Stimulated activated CD4-positive, alpha-beta T cell treated with anti-CD3 and anti-CD28 coated beads, Interleukin-2, amount 100 ng/mL, for 24 hours (primary cell): ENCODE measurements at regions not wholly inside any gene's neighbourhood (a gene's known extent, or its start where the extent isn't known, plus 50 kb on each side); places are given as distances from the start of the nearest gene placed in this dataset.

Experiments used
- DNase-seq, 2 donors: peaks; one replicate each; pipeline ENCODE4 v3.0.0-alpha.2; 2020

DNA sequence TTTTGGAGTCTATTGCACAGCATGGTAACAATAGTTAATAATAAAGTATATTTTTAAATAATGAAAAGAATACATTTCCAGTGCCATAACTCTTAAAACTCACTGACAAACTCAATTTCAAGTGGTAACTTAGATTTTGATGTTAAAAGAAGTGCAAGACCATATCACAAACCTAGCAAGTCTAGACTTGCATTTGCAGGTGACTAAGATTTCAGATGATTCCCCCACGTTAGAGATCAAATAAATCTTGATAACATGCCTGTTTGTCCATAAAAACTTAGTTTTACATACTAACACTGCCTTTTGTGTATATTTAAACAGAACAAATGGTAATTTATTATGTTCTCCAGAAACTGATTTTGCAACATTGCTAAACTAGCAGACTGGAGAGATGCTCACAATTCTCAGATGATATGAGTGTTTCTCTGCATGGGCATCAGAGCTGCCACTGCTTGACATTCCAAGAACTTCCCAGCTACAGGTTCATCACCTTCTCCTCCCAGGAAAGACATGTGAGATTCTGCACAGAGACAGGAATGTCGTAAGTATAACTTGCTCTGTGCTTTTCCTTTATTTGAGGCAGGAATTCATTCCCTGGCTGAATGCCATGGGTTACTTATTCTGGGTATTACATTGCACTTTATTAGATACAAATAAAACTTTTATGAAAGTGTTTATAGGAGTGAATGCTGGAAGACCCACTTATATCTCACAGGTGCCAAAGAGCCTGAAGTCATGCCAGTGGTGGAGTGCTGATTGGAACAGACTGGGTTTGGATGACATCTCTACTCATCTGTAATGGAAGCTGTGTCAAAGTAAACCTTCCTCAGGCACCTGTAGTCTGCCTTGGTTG, 160.2 kb upstream of the FOXA2 start:
- DNase-seq: no peak

DNA sequence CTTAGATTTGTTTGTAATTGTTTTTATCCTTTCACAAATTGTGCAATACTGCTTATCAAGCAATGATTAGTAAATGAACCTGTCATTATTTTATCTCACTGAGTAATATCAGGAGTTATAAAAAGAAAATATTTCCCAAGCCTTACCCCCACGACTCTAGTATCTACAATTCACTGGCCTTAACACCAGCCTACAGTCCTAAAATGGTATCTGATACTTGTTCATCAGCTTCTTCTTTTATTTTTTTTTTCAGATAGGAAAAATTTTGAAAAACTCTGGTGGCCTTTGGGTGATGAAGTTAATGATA, 160.8 kb upstream of the FOXA2 start:
- DNase-seq: no peak

DNA sequence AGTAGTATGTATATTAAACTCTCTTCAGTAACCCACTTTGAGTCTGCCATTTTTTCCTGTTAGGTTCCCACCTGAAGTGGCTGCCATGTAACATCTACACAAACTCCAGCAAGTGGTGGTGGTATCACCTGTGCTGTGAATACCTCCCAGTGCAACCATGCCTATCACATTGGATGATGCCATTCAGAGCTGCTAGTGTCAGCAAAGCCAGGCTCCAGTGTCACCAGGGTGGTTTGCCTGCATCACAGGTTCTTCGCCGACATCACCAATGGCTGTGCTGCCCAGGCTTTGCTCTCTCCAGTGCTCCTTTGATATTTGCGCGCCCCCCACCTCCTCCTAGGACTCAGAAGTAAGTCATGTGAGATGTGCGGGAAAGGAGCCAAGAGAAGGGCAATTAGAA, 162.6 kb upstream of the FOXA2 start:
- no peak for DNase-seq

DNA sequence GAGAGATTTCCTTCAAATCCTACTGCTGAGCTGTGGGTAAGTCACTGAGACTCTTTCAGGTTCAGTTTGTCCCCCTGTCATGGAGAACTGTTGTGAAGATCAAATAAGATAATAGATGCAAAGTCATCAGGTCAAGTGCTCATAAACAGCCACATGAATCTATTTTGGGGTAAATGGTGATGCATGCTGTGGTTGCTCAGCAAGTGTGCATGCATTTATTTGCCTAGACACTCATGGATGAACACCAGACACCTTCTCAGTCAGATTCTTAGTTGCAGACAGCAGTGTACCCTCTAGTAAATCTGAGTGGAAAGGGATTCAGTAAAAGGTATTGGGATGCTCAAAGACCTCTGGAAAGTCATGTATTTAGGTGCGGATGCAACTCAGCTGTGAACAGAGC, 168.0 kb upstream of the FOXA2 start:
- no peak for DNase-seq

DNA sequence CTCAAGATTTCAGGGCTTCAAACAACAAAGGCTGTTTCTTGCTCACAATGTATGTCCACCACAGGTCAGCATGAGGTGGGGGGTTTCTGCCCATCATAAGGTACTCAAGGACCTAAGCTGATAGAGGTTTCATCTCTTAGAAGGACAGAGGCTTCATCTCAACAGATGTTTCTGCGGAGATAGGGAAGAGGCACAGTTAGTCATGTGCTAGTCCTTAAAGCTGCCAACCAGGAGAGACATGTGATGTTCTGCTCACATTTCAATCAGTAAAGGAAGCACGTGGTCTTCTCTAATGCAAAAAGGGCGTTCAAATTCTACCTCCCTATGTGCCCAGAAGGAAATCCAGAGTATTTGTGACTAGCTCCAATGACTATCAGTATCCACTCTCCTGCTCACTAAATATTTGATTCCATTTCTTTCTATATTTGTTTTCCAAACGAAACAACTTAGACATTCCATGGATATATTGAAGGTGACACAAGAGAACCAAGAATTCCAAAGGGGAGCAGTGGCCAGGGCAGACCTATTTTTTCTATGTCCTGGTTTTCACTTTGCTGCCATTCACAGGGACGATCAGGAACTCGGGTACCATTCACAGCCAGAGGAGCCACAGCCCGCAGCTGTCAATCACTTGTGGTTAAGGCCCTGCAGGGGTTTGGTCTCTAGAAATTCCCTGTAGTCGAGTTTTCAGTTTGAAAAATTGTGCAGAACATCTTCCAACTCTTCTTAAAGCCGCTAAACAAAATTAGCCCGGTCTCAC, 173.2 kb upstream of the FOXA2 start:
- DNase-seq: no peak

DNA sequence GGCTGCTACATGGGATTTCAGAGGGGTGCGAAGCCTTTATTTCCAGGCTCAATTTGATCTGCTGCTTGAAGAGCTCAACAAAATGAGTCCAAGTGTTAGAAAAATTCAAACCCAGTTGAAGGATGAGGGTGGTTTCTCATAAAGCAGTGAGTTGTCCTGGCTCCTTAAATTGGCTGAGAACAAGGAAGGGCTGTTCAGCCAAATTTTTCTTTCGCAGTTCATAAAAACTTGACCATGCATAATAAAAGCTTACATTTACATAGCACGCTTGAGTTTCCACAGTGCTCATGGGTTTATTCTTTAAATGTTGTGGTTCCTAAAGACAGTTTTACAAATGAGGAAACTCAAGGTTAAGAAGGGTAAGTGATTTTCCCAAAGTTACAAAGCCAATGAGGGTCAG, 174.4 kb upstream of the FOXA2 start:
- DNase-seq: no peak

DNA sequence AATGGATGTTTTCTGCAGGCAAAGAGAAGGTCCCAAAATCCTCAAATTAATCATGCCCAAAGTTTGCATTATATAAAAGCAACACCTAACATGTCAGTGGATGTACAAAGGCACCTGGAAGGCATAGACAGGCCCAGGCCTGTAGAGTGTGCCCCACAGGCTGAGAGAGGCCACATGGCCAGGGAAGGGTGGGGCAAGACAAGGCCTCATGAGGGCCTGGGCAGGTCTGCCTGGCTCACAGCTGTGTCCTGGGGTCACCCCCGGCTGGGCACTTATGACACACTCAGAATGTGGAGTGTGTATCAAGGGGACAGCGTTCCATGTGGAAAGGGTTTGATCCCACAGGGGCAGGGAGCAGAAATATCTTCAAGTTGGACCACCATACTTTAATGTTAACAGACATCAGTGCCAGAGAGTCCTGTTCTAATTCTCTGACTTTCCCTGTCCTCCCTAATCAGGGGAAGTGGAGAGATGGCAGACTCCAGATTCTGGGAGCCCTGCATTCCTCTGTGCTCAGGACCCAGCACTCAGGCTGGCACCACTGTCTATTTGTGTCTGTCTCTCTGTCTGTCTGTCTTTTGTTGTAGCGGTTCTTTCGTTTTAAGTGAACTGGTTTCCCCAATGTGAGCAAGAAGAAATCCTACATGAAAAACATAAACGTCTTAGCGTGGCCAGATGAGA, 178.3 kb upstream of the FOXA2 start:
- no peak for DNase-seq

DNA sequence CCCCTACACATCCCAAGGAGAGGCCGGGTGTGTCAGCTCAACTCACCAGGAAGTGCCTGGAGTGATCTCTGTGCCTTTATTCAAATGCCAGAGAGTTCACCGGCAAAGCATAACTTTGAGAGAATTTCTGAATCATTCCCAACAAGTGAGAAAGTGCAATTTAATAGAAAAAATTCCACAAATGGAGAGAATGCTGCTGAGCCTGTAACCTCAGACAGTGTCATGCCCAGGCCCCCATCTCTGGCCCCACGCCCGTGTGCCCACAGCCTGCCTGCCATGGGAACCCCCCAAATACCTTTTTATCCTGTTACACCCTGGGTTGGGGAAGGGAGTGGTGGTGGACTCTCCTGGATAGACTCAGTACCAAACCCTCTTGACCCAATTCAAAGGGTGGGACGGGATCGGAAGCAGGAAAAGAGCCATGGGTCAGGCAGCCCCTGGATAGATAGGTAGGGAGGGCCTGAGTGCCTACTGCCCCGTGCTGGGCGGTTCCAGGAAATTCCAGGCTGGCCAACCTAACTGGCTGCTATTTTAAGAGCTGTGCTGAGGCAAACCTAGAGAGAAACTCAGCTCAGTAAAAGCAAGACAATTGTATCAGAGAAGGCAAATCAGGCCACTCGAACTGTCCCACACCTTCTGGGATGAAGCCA, 179.0 kb upstream of the FOXA2 start:
- no peak for DNase-seq

DNA sequence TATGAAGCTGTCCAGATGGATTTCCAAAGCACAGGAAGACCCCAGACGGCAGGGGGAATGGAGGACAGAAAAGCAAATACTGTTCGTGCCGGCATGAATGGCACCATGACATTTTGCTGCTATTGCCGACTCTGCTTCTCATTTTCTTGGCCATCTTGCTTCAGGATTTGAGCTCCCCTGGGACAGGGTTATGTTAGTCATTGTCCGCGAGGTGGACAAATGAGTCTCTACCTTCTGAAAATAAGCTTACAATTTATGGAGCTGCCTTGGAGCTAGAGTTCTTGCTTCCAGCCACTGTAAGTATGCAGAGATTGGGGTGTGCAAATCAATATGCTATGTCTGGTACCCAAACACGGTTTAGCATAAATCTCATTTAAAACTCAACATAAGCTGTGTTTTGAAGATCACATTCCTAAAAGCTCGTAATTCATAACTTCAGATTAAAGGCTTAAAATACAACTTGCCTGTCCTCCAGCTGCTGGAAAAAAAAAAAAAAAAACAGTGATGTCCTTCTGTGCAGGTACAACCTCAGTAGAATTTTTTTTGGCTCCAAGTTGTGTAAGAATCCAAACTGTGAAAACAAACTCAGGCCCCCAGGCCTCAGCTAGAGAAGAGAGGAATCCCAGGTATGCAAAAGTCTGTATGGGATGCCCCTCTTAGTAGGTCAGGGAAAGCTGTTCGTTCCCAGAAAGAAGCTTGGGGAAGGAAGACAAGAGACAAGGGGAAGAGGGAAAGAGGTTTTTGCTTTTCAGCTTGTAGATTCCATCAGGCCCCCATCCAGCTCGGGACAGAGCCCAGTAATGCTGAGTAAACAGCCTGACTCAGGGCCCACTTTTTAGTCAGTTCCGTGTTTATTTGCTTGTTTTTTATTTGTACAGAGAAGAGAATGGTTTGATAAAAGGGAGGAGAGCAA, 184.2 kb upstream of the FOXA2 start:
- no peak for DNase-seq

DNA sequence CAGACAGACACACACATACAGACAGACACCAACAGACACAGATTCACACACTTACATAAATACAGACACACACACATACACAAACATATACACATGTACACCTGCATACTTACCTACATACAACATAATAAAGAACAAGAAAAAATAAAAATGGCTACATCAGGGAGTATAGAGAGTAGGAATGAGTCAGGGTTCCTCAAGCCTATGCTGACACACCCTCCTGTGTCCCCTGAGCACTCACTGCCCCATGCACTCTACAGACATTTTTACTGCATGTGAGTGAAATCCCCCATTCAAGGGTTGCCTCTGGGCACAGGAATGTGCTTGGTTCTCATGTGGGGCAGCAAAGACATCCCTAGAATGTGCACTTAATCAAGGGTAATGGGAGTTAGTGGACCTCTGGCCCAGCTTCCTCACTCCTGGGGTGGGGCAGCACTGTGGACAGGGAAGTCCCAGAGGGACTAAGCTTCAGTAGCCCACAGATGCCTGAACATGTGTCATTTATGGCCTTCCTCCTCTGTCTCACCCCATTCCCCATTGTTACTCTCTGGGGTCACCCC, 185.9 kb upstream of the FOXA2 start:
- no peak for DNase-seq

DNA sequence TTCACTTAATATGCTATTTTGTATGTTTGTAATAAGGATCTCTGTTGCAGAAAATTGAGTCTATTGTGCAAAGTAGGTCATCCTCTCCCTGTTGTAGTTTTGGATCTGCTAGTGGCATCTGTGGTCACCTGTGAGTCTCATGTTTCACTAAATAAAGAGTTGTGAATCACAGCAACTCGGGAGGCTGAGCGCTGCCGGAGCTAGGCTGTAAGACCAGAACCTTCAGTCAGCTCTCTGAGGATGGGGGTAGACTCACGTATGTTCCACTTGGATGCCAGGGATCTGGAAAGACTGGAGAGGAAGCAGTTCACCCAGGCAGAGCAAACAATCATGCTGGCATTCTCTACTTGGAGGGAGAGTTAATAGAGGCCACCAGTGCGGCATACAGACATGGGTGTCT, 187.3 kb upstream of the FOXA2 start:
- DNase-seq: no peak

DNA sequence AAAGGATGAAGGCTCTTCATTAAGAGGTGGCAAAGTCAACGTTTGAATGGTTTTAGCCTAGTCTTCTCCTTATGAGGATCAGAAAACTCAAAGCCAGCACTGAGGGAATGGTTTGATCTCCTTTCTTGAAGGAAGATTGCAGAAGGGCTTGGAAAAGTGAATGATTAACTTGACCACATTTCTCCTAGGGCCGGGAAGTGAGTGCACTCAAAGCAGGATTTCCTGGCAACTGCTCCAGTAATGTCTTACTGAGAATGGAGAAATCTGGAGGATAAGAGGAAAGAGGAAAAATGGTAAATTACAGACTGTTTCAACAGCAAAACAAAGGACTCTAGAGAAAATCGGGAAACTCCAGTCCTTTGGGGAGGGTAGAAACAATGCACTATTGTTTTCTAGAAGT, 189.0 kb upstream of the FOXA2 start:
- no peak for DNase-seq

DNA sequence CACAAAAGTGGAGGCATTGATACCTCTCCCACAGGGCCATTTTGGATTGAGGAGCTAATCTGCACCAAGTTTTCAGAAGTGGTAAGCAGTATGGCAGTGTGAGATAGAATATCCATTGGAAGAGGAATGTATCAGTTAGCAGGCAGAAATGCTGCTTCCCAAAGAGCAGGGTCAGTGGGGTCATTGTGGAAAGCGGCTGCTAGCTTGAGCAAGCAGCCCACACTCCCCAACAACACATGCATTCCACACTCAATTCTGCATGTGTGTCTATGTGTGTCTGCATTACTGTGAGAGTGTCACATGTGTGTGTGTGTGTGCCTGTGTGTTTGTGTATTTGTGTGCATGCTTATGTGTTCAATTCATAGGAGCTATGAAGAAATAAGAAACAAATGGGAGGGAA, 190.9 kb upstream of the FOXA2 start:
- no peak for DNase-seq

DNA sequence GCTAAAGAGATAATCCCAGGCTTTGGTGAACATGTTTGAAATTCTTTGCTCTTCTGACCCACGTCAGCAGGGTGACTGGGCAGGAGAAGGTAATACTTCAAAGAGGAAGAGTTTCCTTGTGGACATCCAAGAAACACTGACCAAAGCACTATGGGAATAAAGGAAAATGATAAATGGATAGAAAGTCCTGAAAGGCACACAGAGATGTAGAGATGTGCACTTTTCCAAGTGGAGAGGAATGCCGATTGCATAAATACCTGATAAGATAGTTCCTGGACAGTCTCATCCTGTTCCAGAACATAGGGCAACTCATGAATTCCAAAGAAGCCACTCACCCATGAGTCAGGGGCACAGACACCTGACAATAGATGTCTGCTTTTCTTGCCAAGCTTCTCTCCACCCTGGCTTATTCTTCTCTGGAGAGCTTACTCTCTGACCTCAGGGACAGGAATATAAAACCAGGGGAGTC, 191.3 kb upstream of the FOXA2 start:
- no peak for DNase-seq

DNA sequence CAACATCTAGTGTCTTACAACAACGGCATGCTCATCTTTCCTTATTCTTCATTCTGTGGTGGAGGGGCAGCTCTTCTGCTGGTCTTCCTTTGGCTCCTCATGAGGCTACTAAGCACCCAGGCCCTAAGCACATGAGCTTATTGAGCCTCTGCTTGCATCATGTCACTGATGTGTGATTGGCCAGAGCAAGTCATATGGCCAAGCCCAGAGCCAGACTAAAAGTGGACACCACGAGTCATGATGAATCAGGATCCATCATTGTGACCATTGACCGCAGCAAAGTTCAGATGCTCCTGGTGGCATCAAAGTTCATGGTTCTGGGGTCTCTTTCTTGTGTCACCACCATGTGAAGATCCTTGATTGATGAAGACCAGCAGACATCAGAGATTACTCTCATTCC, 192.0 kb upstream of the FOXA2 start:
- DNase-seq: no peak

DNA sequence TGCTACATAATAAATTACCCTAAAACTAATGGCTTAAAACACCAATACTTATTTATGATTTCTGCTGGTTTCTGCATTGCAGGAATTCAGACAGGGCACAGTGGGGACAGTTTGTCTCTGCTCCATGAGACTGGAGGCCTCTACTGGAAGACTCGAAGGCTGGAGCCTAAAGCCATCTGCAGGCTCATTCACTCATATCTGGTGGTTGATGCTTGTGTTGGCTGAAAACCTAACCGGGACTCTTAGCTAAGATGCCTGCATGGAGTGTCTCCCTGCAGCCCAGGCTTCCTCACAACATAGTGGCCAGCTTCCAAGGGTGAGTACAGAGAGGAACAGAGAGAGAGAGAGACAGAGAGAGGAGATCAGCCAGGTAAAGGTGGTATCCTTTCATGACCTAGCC, 195.5 kb upstream of the FOXA2 start:
- DNase-seq: no peak

DNA sequence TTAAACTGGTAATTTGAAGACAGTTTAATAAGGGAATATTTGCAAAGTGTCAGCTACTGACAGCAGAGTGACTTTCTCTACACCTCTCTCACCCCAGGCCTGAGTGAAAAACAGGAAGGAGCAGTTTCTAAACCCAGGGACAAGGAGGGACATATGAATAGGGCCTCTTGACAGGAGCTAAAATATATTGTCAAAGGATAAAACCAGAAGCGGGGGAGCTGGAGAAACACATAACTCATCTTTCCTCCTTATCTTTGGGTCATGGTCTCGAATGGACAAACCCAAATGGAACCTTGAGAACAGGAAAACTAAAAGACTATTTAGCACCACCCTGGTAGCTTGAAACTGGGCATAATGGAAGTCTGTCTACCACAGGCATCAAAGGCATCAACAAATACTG, 197.5 kb upstream of the FOXA2 start:
- no peak for DNase-seq

DNA sequence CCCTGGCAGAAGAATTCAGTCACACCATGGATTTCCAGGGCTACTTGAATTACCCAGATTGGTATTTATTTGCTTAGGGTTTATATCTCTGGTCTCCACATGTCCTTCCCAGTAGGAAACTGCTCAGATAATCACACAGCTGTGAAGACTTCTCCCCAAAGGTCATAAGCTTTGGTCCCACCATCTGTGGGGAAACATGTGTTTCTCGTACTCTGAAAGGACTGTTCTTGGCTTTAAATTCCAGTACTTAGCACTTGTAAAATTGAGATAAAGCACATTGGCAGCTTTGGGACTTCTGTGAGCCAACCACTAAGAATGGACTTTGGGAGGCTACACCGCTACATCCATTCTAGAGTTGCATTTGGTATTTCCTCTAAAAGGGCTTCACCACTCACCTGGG, 205.3 kb upstream of the FOXA2 start:
- no peak for DNase-seq

DNA sequence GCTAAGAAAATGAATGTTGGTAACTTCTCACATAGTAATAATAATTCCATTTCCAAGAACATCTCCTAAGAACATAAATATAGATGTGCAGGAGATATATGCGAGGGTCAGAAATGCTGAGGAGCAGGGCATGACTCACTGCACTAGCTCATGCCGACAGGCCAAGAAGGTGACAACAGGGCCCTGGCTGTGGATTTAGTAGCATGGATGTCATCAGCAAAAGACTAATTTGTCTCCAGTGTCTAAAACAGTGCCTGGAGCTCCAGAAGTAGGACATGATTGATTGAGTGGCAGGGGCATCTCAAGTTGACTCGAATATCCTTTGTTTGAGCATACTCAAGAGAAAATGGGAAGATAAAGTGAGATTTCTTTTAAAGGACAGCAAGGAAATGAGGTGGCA, 207.0 kb upstream of the FOXA2 start:
- DNase-seq: no peak

DNA sequence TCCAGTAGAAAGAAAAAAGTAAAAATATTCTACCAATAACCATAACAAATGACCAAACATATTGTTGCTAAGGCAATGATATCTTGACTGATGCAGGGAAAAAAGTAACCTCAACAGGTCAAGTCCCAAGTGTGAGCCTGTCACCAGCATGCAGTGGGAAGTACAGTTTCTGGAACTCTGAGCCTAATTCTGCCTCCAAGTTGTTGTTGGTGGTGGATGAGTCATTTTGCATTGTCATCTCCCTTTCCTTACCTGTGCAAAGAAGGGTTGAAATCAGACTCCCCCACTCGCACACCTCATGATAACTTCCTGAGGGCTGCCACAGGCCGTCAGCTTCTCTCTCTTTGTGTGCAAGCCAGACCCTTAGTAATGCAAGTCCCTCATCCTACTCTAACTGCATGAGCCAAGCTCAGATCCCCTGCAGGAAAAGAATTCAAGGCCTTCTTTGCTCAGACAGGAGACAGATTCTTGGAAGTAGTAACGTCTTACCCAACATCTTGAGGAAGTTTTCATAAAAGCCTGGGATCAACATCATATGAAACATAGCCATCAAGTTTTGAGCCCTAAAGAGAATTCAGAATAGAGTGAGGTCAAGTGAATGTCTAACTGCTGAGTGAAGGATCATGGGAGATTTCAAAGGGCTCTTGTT, 207.6 kb upstream of the FOXA2 start:
- no peak for DNase-seq

DNA sequence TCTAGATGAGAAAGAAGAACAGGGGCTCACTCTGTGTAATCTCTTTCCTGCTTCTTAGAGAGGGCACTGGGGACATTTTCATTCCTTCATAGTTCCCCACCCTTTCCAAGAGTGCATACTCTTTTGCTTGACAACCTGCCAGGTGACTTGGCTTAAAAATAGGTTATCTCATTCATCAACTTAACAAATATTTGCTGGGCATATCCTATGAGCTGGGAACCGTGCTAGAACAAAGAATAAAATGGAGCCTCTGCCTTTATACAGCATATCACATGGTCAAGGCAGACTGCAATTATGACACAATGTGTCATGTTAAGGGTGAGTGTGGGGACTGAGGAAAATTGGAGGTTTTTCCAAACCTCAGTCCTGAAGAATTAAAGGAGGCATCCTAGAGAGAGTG, 209.8 kb upstream of the FOXA2 start:
- no peak for DNase-seq

DNA sequence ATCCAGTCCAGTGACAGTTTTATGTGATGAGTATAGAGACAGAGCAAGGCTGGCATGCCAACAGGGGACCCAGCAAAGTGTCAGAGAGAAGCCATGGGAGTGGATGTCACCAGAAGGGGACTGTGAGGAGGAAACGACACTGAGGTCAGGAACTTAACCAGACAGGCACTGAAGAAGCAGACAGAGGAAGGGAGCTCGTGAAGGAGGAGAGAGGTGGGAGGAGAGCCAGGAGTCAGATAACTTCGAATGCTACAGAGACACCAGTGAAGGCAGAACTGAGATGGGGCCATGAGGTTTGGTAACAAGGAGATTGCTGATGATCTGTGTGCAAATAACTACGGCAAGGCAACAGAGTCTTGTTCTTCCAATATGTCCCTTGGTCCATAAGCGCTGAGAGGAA, 211.1 kb upstream of the FOXA2 start:
- DNase-seq: no peak
